PC-3 (cell line): ENCODE measurements at regions not wholly inside any gene's neighbourhood (a gene's known extent, or its start where the extent isn't known, plus 50 kb on each side); places are given as distances from the start of the nearest gene placed in this dataset.

Experiments
- ATAC-seq: fragments of 200-7000 bp; cut with Tn5 transposase; 2 replicates; pipeline ENCODE4 v1.9.1; 2020; ENCODE audit warnings: mild to moderate bottlenecking, moderate library complexity
- BruUV-seq: library from RNA; stranded (reverse); fragments of 400-500 nt; replicated peaks from 2 replicates; lab custom pipeline; 2021; lab: Mats Ljungman, UMichigan
- CTCF ChIA-PET: fragments of 300-600 bp; sonication (Branson Sonifier 250); formaldehyde crosslinking; loops from one replicate; lab custom pipeline; 2022; ENCODE audit warnings: antibody characterized with exemption; lab: Charles Lee
- POLR2A ChIA-PET: fragments of 300-600 bp; sonication (Branson Sonifier 250); formaldehyde crosslinking; loops from one replicate; lab custom pipeline; 2022; ENCODE audit warnings: antibody characterized with exemption; ENCODE audit not compliant: unreplicated experiment; lab: Charles Lee
- DNase-seq: peaks from one replicate; pipeline ENCODE4 v3.0.0-alpha.2; 2015
- H2AFZ ChIP-seq: fragments of 300-600 bp; sonication (generic); 2 replicates; pipeline ENCODE4 v1.6.0; 2016; ENCODE audit warnings: antibody characterized with exemption, low read length
- H3F3A ChIP-seq: fragments of 300-600 bp; sonication (generic); one replicate; pipeline ENCODE4 v1.6.0; 2017; ENCODE audit warnings: antibody characterized with exemption, low read length, control low read depth, mild to moderate bottlenecking; ENCODE audit not compliant: unreplicated experiment
- H3K27ac ChIP-seq: fragments of 300-600 bp; sonication (generic); 2 replicates; pipeline ENCODE4 v1.5.1; 2016; ENCODE audit warnings: mild to moderate bottlenecking, low read length
- H3K27me3 ChIP-seq: fragments of 300-600 bp; sonication (generic); 2 replicates; pipeline ENCODE4 v1.6.1; 2016; ENCODE audit warnings: low read length, mixed read lengths
- H3K36me3 ChIP-seq: fragments of 300-600 bp; sonication (generic); 2 replicates; pipeline ENCODE4 v1.6.1; 2016; ENCODE audit warnings: low read depth, mixed run types, low read length, mixed read lengths
- H3K4me1 ChIP-seq: fragments of 300-600 bp; sonication (generic); 2 replicates; pipeline ENCODE4 v1.5.1; 2016; ENCODE audit warnings: low read length; ENCODE audit not compliant: insufficient read depth
- H3K4me2 ChIP-seq: fragments of 300-600 bp; sonication (generic); 2 replicates; pipeline ENCODE4 v1.6.0; 2016; ENCODE audit warnings: low read length
- H3K4me3 ChIP-seq: fragments of 300-600 bp; sonication (generic); 2 replicates; pipeline ENCODE4 v1.5.1; 2016; ENCODE audit warnings: mild to moderate bottlenecking, low read length, mixed read lengths
- H3K79me2 ChIP-seq: fragments of 300-600 bp; sonication (generic); 2 replicates; pipeline ENCODE4 v1.6.1; 2017; ENCODE audit warnings: low read length, mixed read lengths
- H3K9ac ChIP-seq: fragments of 300-600 bp; sonication (generic); 2 replicates; pipeline ENCODE4 v1.6.0; 2016; ENCODE audit warnings: mild to moderate bottlenecking, low read length
- H3K9me2 ChIP-seq: fragments of 300-600 bp; sonication (generic); replicated peaks from 2 replicates; pipeline ENCODE4 v1.6.1; 2016; ENCODE audit warnings: mixed run types, low read length, mixed read lengths
- H3K9me3 ChIP-seq: fragments of 300-600 bp; sonication (generic); 2 replicates; pipeline ENCODE4 v1.6.1; 2016; ENCODE audit warnings: low read length, mixed read lengths
- H4K20me1 ChIP-seq: fragments of 300-600 bp; sonication (generic); 2 replicates; pipeline ENCODE4 v1.6.1; 2016; ENCODE audit warnings: low read length, mixed read lengths
- CTCF ChIP-seq: fragments of 300-600 bp; sonication (generic); conservative IDR thresholded peaks from 2 replicates; pipeline ENCODE4 v1.5.1; 2017; ENCODE audit warnings: antibody characterized with exemption, low read depth, mild to moderate bottlenecking, low read length
- EZH2 ChIP-seq: fragments of 300-600 bp; sonication (generic); IDR thresholded peaks from one replicate; pipeline ENCODE4 v1.6.1; 2017; ENCODE audit warnings: antibody characterized with exemption, mild to moderate bottlenecking, low read length; ENCODE audit not compliant: unreplicated experiment
- EZH2phosphoT487 ChIP-seq: fragments of 300-600 bp; sonication (generic); IDR thresholded peaks from 2 replicates; pipeline ENCODE4 v1.6.1; 2018; ENCODE audit warnings: mild to moderate bottlenecking, antibody characterized with exemption, low read length, borderline replicate concordance
- intact Hi-C: fragments of 100-400 bp; cut with micrococcal nuclease; formaldehyde crosslinking; loops from 2 replicates; pipeline ENCODE4 v1.9.0; 2023

GRCh38 chr13:95362666-95363065, 61.4 kb upstream of the ABCC4 start:
- ATAC-seq, result no peak
- BruUV-seq, result no TSS peak
- CTCF ChIA-PET, result no interaction called here

GRCh38 chr13:95367309-95367843, 66.1 kb upstream of the ABCC4 start:
- H2AFZ ChIP-seq, result no peak overlapping the region
- no peaks in the 10 kb centered on the region for H3K4me1 ChIP-seq
- H3F3A ChIP-seq, result no peaks in the 10 kb centered on the region
- no peak overlapping the region for H3K27ac ChIP-seq
- H3K36me3 ChIP-seq, result no peaks in the 10 kb centered on the region
- H3K79me2 ChIP-seq, result no peaks in the 10 kb centered on the region
- no peak for ATAC-seq
- TF ChIP-seq CTCF, result no peak
- TF ChIP-seq EZH2, result no peak
- TF ChIP-seq EZH2phosphoT487, result no peak
- no peak overlapping the region for H3K9ac ChIP-seq
- no peak overlapping the region for H3K4me3 ChIP-seq
- no peaks in the 10 kb centered on the region for H4K20me1 ChIP-seq
- ChIA-PET CTCF (no interaction called here), POLR2A (no interaction called here)
- no peaks in the 10 kb centered on the region for H3K9me2 ChIP-seq
- no TSS peak for BruUV-seq
- H3K9me3 ChIP-seq, result no peaks in the 10 kb centered on the region
- intact Hi-C loops, result no loop called here
- DNase-seq, result no peak
- H3K4me2 ChIP-seq, result no peak overlapping the region
- H3K27me3 ChIP-seq, result no peaks in the 10 kb centered on the region

More at GRCh38 chr13:95362666-95363065, 61.4 kb upstream of the ABCC4 start:
- 0 out of 2 replicates have a peak, but pooled peaks cover 3% of the 10 kb centered on the region for H3K4me1 ChIP-seq
- H3K79me2 ChIP-seq, result no peaks in the 10 kb centered on the region
- no peak for DNase-seq
- intact Hi-C loops, result no loop called here
- no peak overlapping the region for H3K4me2 ChIP-seq
- POLR2A ChIA-PET, result no interaction called here
- no peak overlapping the region for H2AFZ ChIP-seq
- H3K9me3 ChIP-seq, result no peaks in the 10 kb centered on the region
- no peaks in the 10 kb centered on the region for H3K27me3 ChIP-seq
- H3K27ac ChIP-seq, result no peak overlapping the region
- no peak overlapping the region for H3K4me3 ChIP-seq
- no peaks in the 10 kb centered on the region for H4K20me1 ChIP-seq
- H3K9me2 ChIP-seq, result no peaks in the 10 kb centered on the region
- H3K9ac ChIP-seq, result no peak overlapping the region
- TF ChIP-seq CTCF (no peak), EZH2phosphoT487 (no peak), EZH2 (no peak)
- no peaks in the 10 kb centered on the region for H3F3A ChIP-seq
- no peaks in the 10 kb centered on the region for H3K36me3 ChIP-seq

GRCh38 chr13:95368998-95369397, 67.7 kb upstream of the ABCC4 start:
- Histone ChIP-seq H4K20me1 (no peaks in the 10 kb centered on the region), H3K9me2 (no peaks in the 10 kb centered on the region), H3K27ac (no peak overlapping the region), H3K9me3 (no peaks in the 10 kb centered on the region), H3K9ac (no peak overlapping the region), H3K4me2 (no peak overlapping the region), H3F3A (no peaks in the 10 kb centered on the region), H3K4me3 (no peak overlapping the region), H3K36me3 (no peaks in the 10 kb centered on the region), H3K79me2 (no peaks in the 10 kb centered on the region), H3K27me3 (no peaks in the 10 kb centered on the region), H3K4me1 (no peaks in the 10 kb centered on the region), H2AFZ (no peak overlapping the region)
- intact Hi-C loops, result no loop called here
- ChIA-PET POLR2A (no interaction called here), CTCF (no interaction called here)
- no TSS peak for BruUV-seq
- TF ChIP-seq CTCF (no peak), EZH2 (no peak), EZH2phosphoT487 (no peak)
- DNase-seq (no peak), ATAC-seq (no peak)
